Choroid plexus epithelial cell (primary cell): ENCODE measurements at regions not wholly inside any gene's neighbourhood (a gene's known extent, or its start where the extent isn't known, plus 50 kb on each side); places are given as distances from the start of the nearest gene placed in this dataset.
A peak's percentile ranks its signal among the peaks of the same experiment; 100 is the strongest.

Source experiments
- DNase-seq: peaks from one replicate; pipeline ENCODE4 v3.0.0-alpha.2; 2010; ENCODE audit warnings: low read depth
- H3K4me3 ChIP-seq: 2 replicates; pipeline ENCODE4 v1.5.1; 2011; ENCODE audit warnings: low read depth, mild to moderate bottlenecking, control low read depth, low read length, moderate library complexity
- TF ChIP-seq, protein P1 (sequence below): conservative IDR thresholded peaks from 2 replicates; pipeline ENCODE4 v1.5.1; 2011; ENCODE audit warnings: low read depth, mild to moderate bottlenecking, control low read depth, inconsistent platforms, low read length, moderate library complexity

DNA sequence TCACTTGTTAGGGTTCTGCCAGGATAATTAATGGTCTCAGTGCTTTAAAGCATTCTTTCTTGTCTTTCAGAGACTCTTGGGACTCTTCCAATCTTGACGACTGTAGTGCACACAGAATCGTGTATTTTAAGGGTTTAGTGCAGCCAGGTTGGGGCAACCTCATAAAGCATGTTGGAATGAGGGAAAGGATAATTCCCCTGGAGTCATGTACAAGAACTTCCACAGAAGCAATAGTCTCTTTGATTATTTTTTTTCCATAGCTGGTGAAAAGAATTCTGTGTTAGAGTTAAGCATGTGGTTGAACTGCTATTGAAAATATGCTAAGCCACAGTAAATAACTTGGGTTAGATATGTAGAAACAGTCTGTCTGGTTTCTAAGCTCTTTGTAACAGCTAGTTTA is 246.8 kb upstream of the DAAM1 start:
- peak; percentile 45 for DNase-seq
- no peak overlapping the region for H3K4me3 ChIP-seq
- TF ChIP-seq, protein P1, sequence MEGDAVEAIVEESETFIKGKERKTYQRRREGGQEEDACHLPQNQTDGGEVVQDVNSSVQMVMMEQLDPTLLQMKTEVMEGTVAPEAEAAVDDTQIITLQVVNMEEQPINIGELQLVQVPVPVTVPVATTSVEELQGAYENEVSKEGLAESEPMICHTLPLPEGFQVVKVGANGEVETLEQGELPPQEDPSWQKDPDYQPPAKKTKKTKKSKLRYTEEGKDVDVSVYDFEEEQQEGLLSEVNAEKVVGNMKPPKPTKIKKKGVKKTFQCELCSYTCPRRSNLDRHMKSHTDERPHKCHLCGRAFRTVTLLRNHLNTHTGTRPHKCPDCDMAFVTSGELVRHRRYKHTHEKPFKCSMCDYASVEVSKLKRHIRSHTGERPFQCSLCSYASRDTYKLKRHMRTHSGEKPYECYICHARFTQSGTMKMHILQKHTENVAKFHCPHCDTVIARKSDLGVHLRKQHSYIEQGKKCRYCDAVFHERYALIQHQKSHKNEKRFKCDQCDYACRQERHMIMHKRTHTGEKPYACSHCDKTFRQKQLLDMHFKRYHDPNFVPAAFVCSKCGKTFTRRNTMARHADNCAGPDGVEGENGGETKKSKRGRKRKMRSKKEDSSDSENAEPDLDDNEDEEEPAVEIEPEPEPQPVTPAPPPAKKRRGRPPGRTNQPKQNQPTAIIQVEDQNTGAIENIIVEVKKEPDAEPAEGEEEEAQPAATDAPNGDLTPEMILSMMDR = no peak

DNA sequence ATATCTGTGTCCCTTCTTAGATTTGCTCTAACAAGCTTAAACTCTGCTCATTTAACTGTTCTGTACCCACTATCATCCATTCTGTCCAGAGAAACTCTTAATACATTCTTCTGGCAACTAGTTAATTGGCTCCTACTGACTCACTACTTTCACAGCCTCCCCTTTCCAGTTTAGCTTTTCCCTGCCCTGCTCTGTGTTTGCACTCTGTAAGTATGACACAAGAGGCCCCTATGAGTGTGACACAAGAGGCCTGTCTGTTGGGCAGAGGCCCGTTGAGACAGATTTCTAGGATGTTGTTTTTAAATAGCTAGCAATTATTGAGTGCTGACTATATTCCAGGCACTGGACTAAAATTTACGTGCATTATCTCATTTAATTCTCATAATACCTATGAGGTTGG is 246.0 kb upstream of the DAAM1 start:
- DNase-seq = no peak
- no peak overlapping the region for H3K4me3 ChIP-seq
- TF ChIP-seq, protein P1 = no peak

DNA sequence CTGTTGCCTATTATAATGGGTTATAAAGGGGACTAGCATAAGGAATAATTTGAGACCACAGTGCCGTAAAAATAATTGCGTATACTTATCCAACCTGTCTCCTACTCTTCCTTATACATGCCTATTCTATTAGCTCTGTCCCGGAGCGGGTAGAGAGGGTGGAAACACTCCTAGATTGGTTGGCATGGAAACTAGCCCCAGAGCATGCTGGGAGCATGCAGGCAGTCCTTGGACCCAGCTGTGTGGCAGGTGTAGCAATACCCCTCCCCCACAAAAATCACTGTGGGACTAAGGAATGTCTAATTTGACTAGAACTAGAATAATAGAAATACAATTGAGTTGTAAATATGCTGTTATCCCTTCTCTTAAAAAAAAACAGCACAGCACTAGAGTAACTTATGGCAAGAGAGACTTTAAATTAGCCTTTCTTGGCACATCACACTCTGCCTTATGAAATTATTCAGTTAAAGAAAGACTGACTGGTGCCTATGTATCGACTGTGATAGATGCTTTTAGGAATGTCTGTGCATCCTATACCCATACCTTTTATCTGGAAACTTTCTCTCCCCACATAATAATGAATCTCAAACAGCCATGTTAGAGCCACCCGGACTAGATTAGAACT is 244.0 kb upstream of the DAAM1 start:
- no peak overlapping the region for H3K4me3 ChIP-seq
- TF ChIP-seq, protein P1 = no peak
- DNase-seq = no peak

DNA sequence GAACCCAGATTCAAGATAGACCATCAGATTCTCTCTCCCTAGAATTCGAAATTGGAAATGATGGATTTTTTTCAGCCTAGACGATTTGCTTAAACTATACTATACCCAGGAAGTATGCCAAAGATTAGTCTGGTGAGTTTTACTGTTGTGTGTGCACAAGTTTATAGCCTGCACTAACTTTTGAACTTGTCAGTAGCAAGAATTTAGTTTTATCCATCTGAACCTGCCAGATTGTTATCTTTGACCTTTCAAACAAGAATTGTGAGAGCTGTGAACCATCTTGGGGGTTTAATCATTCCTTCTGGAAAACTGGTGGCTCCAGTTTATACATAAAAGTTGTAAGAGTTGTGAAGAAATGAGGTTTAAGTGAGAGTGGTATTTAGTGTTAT is 243.5 kb upstream of the DAAM1 start:
- TF ChIP-seq, protein P1 = no peak
- DNase-seq = no peak
- H3K4me3 ChIP-seq = no peak overlapping the region

DNA sequence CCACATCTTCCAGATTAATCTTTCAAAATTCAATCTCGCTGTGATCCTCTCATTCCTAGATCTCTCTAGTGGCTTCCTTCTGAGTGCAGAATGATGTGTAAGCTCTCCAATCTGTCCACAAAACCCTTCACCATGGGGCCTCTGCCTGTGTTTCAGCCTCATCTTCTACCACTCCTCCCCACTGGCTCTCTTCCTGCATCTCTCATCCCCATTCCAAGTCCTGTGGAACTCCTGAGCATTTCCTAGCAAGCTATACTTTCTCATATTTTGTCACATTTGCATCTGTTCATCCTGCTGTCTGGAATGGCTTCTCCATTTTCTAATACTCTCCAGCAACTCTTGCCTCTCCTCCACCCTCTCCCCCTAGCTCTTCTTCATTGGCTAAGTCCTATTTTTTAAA is 242.0 kb upstream of the DAAM1 start:
- TF ChIP-seq, protein P1 = no peak
- H3K4me3 ChIP-seq = no peak overlapping the region
- no peak for DNase-seq

DNA sequence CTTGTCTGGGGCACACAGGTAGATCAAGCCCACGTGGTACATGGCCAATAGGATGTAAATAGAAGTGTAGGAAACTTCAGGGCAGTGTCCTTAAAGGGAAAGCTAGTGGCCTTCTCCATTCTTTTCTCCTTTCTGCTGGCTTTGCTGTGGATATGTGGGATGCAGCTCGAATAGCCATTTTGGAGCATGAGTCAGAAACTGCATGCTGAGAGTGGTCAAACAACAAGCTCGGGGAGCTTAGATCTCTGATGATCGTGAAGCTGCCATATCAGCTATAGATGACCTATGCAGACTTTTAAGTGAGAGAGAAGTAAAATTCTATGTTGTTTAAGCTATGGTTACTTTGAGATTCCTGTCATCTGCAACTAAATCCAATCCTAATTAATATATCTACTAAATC is 241.3 kb upstream of the DAAM1 start:
- TF ChIP-seq, protein P1 = no peak
- DNase-seq = peak; percentile 63
- no peak overlapping the region for H3K4me3 ChIP-seq

DNA sequence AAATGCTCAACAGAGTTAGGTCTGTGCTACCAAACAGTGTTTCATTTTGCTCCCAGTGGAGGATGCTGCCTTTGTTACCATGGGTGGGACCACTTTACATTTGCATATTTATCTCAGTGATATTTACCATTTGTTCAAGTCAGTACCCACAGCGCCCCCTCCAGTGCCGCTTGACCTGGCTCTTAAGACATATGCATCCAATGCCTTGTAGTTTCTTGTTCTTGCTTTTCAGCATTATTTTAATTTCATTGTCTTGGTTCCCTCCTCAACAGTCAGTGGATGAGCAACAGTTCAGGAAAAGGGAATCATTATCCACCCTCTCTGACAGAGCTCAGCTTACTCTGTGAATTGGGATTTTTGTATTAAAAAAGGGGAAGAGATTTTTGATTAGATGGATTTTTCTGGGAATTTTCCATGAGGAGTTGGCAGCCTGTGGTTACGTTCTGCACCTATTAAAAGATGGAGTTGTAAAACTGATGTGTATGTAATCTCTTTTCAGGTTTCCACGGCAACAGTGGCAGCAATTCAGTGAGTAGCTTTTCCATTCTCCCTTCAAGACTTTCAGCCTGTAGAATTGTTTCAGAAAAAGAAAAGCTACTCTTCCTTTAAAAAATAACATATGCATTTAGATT is 240.5 kb upstream of the DAAM1 start:
- DNase-seq = peak; percentile 30
- TF ChIP-seq, protein P1 = peak; percentile 24
- no peak overlapping the region for H3K4me3 ChIP-seq
